ENCODE measurements at regions not wholly inside any gene's neighbourhood (a gene's known extent, or its start where the extent isn't known, plus 50 kb on each side); places are given as distances from the start of the nearest gene placed in this dataset.
A peak's percentile ranks its signal among the peaks of the same experiment; 100 is the strongest.

DNA sequence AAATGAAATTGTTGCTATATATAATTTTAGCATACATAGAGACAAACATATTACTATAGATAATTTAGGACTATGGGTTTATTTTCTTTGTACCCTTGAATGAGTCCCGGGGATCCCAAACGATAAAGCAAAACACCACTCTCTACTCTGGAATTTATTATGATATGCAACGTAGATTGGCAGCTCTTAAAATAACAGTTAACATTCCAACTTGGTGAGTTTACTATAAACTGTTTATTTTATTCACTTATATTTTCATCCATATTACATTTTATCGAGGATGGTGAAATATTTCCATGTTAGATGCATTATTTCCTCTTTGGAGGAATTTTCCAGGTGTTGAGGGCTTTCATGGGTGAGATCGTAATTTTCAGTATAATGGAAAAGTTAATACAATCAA is 138.7 kb upstream of the DGKB start:
- TF ChIP-seq, protein P1, sequence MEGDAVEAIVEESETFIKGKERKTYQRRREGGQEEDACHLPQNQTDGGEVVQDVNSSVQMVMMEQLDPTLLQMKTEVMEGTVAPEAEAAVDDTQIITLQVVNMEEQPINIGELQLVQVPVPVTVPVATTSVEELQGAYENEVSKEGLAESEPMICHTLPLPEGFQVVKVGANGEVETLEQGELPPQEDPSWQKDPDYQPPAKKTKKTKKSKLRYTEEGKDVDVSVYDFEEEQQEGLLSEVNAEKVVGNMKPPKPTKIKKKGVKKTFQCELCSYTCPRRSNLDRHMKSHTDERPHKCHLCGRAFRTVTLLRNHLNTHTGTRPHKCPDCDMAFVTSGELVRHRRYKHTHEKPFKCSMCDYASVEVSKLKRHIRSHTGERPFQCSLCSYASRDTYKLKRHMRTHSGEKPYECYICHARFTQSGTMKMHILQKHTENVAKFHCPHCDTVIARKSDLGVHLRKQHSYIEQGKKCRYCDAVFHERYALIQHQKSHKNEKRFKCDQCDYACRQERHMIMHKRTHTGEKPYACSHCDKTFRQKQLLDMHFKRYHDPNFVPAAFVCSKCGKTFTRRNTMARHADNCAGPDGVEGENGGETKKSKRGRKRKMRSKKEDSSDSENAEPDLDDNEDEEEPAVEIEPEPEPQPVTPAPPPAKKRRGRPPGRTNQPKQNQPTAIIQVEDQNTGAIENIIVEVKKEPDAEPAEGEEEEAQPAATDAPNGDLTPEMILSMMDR (IDR thresholded peaks at IDR 0.05; ENCODE audit: low read depth, low read length, missing control alignments) = no peak
- no peak overlapping the region for H3K4me3 ChIP-seq (replicated peaks; ENCODE audit: low read depth, low read length)
- DNase-seq (ENCODE audit: extremely low read depth, low read depth) = no peak

DNA sequence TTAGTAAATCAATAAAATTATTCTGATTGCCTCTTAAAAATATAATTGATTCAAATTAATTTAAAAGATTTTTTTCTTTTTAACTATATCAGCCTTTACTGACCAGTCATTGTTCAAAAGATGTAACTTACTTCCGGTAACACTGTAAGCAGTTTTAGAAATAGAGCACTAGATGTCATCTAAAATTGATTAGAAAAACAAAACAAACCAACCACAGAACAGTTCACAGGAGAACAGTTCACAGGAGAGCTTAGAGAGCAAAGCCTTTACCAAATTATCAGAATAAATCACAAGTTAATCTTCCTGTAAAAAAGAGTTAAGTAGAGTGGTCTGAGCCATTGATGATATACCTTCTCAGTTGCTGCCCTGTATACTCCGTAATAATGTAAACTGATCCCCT is 133.3 kb upstream of the DGKB start:
- H3K4me3 ChIP-seq (replicated peaks; ENCODE audit: low read depth, low read length) = no peak overlapping the region
- TF ChIP-seq, protein P1 (IDR thresholded peaks at IDR 0.05; ENCODE audit: low read depth, low read length, missing control alignments) = no peak
- no peak for DNase-seq (ENCODE audit: extremely low read depth, low read depth)

DNA sequence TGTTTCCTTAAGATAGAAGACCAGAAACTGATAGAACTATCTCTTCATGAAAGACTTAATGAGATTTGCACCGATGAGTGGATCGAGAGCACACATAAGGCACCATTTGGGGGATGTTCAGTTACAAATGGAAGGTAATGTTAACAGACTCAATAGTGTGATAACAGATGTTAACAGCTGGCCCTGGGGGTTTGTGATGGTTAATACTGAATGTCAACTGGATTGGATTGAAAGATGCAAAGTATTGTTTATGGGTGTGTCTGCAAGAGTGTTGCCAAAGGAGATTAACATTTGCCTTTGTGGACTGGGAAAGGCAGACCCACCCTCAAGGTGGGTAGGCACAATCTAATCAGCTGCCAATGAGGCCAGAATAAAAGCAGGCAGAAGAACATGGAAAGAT is 130.5 kb upstream of the DGKB start:
- DNase-seq (ENCODE audit: extremely low read depth, low read depth) = no peak
- TF ChIP-seq, protein P1 (IDR thresholded peaks at IDR 0.05; ENCODE audit: low read depth, low read length, missing control alignments) = no peak

DNA sequence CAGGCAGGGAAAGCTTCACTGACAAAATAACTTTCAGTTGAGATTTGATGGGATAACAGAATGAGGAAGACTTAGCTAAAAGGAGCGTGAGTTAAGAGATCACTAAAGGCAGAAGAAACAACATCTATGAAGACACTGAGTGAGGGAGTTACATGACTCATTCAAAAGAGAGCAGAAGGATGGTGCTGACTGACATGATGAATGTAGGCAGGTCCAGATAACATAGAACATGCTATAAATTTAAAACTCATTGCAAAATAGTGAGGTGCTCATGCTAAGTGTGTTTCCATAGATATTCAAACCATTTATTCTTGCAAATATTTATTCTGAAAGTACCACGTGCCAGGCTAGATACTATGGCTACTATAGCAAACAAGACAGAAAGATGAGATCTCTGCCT is 116.4 kb upstream of the DGKB start:
- TF ChIP-seq, protein P1 (IDR thresholded peaks at IDR 0.05; ENCODE audit: low read depth, low read length, missing control alignments) = no peak
- no peak overlapping the region for H3K4me3 ChIP-seq (replicated peaks; ENCODE audit: low read depth, low read length)
- no peak for DNase-seq (ENCODE audit: extremely low read depth, low read depth)

More for the DNA sequence above, 130.5 kb upstream of the DGKB start:
- no peak overlapping the region for H3K4me3 ChIP-seq (replicated peaks; ENCODE audit: low read depth, low read length)

DNA sequence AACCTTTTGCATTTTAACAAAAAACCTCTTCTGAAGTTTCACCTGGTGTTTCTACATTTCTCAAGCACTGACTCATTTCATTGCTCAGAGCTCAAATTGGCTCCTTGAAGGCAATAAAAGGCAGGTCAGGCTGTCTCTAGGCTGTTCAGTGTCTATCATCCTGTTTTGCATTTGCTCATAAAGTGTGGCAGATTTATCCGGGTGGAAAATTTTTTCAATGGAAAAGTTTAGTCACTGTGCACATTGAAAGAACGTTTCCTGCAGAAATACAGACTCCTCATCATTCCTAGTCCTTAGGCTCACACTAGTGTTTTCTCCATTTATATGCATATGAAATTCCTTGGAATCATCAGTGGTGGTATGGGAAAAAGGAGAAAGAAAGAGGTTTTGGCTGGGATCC is 114.2 kb upstream of the DGKB start:
- TF ChIP-seq, protein P1 (IDR thresholded peaks at IDR 0.05; ENCODE audit: low read depth, low read length, missing control alignments) = no peak
- DNase-seq (ENCODE audit: extremely low read depth, low read depth) = no peak
- H3K4me3 ChIP-seq (replicated peaks; ENCODE audit: low read depth, low read length) = no peak overlapping the region

DNA sequence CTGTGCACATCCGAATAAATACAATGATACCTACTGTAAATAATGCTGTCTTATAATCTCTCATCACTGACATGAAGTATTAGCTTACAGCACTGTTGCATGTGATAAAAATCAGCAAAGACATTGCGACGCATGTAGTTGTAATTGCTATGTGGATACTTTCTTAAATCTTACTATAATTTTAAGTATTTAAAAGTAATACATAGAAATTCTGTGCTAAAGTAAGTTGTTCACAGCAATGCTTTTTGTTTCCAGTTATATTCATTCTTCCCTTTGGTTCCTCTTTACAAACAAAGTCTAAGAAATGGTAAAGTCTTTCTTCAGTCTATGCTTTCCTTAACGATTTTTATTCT is 113.7 kb upstream of the DGKB start:
- DNase-seq (ENCODE audit: extremely low read depth, low read depth) = no peak
- H3K4me3 ChIP-seq (replicated peaks; ENCODE audit: low read depth, low read length) = no peak overlapping the region
- TF ChIP-seq, protein P1 (IDR thresholded peaks at IDR 0.05; ENCODE audit: low read depth, low read length, missing control alignments) = no peak

DNA sequence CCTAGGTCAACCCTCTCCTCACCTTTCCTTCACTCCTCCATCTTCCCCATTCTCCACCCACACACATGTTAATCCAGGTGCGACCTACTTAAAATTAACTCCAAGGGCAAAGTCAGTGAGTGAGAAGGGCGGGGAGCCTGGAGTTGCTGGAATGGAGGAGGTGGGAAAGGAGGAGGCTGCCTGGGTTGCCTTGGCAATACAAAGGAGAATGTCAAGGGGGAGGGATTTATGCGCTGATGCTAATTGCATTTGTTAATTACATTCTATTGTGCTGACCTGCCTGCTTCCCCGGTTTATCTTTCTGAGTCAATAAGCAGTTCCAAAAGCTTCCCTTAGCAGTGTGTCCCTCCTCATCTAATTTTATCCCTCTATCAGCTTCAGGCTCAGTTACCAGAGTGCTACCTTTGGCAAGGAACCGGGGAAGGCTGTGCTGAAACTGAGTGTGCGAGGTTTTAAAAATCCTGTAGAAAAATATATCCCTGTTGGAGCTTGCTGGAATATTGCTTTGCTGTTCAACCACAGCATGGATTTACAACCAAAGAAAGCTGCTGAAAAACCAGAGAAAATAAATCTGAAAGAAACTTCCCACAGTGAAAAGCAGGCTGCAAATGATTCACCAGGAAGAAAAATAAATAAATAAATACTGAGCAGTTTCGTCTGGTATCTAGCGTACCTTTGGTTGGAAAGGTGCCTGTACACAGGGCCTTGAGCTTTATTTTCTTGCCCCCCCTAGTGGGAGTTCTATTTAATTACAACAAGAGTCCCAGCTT is 113.2 kb upstream of the DGKB start:
- TF ChIP-seq, protein P1 (IDR thresholded peaks at IDR 0.05; ENCODE audit: low read depth, low read length, missing control alignments) = peak; percentile 59
- DNase-seq (ENCODE audit: extremely low read depth, low read depth) = peak; percentile 40
- H3K4me3 ChIP-seq (replicated peaks; ENCODE audit: low read depth, low read length) = no peak overlapping the region
